ENCODE measurements at regions not wholly inside any gene's neighbourhood (a gene's known extent, or its start where the extent isn't known, plus 50 kb on each side); places are given as distances from the start of the nearest gene placed in this dataset.

DNA sequence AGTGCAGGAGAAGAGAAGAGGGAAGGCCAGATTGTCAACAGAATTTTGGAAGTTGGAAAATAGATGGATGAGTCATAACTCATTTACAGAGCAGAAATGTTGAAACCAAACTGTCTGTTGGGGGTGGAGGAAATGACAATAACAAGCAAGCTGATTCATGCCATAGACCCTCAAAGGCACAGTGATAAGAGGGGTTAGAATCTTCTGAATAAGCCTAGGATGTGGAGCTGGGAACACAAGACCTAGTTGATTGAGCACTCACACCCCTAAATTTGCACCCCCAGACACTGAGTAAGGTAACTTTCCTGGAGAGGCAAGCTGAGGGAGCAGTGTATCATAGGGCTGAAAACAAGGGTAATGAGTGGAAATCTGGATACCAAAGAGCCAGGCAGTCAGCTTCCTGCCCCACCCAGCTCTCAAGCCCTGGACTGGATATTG, 141.4 kb downstream of the SCG2 start:
- H3K4me3 ChIP-seq (ENCODE audit: insufficient read depth, low read length), result no peak overlapping the region
- H3K4me2 ChIP-seq (ENCODE audit: insufficient read depth, low read length), result peak overlapping the region; percentile 45
- no peaks in the 10 kb centered on the region for H3K9me3 ChIP-seq (ENCODE audit: low read depth, low read length)
- no peaks in the 10 kb centered on the region for H3K36me3 ChIP-seq (ENCODE audit: insufficient read depth, low read length)
- H4K20me1 ChIP-seq (ENCODE audit: insufficient read depth, low read length), result no peaks in the 10 kb centered on the region
- TF ChIP-seq CTCF (IDR thresholded peaks at IDR 0.05; ENCODE audit: extremely low read depth, low read depth, low read length), result no peak
- H3K4me1 ChIP-seq (ENCODE audit: insufficient read depth, low read length), result peaks cover 29% of the 10 kb centered on the region
- H2AFZ ChIP-seq (ENCODE audit: low read length), result no peak overlapping the region
- no peaks in the 10 kb centered on the region for H3K79me2 ChIP-seq (ENCODE audit: insufficient read depth, low read length)
- peak overlapping the region; percentile 40 for H3K27ac ChIP-seq (ENCODE audit: low read depth, low read length)
- H3K27me3 ChIP-seq (ENCODE audit: insufficient read depth, low read length), result no peaks in the 10 kb centered on the region
- DNase-seq (ENCODE audit: insufficient read length, low spot score, missing footprints), result no peak

GRCh38 chr2:223464071-223464470, 138.1 kb downstream of the SCG2 start:
- no peak for DNase-seq (ENCODE audit: insufficient read length, low spot score, missing footprints)
- Histone ChIP-seq H3K4me2 (ENCODE audit: insufficient read depth, low read length) (no peak overlapping the region), H4K20me1 (ENCODE audit: insufficient read depth, low read length) (no peaks in the 10 kb centered on the region), H3K27me3 (ENCODE audit: insufficient read depth, low read length) (no peaks in the 10 kb centered on the region), H3K9me3 (ENCODE audit: low read depth, low read length) (no peaks in the 10 kb centered on the region), H3K4me1 (ENCODE audit: insufficient read depth, low read length) (peaks cover 41% of the 10 kb centered on the region), H3K4me3 (ENCODE audit: insufficient read depth, low read length) (no peak overlapping the region), H2AFZ (ENCODE audit: low read length) (no peak overlapping the region), H3K79me2 (ENCODE audit: insufficient read depth, low read length) (no peaks in the 10 kb centered on the region), H3K36me3 (ENCODE audit: insufficient read depth, low read length) (no peaks in the 10 kb centered on the region), H3K27ac (ENCODE audit: low read depth, low read length) (no peak overlapping the region)
- TF ChIP-seq CTCF (IDR thresholded peaks at IDR 0.05; ENCODE audit: extremely low read depth, low read depth, low read length), result no peak

- Histone ChIP-seq H3K4me2 (ENCODE audit: insufficient read depth, low read length) (no peak overlapping the region), H4K20me1 (ENCODE audit: insufficient read depth, low read length) (no peaks in the 10 kb centered on the region), H3K4me3 (ENCODE audit: insufficient read depth, low read length) (no peak overlapping the region), H3K27ac (ENCODE audit: low read depth, low read length) (peak overlapping the region; percentile 54), H2AFZ (ENCODE audit: low read length) (no peak overlapping the region), H3K27me3 (ENCODE audit: insufficient read depth, low read length) (no peaks in the 10 kb centered on the region), H3K79me2 (ENCODE audit: insufficient read depth, low read length) (no peaks in the 10 kb centered on the region), H3K9me3 (ENCODE audit: low read depth, low read length) (no peaks in the 10 kb centered on the region), H3K4me1 (ENCODE audit: insufficient read depth, low read length) (peaks cover 44% of the 10 kb centered on the region), H3K36me3 (ENCODE audit: insufficient read depth, low read length) (no peaks in the 10 kb centered on the region)
- DNase-seq (ENCODE audit: insufficient read length, low spot score, missing footprints), result peak; percentile 76
- no peak for TF ChIP-seq CTCF (IDR thresholded peaks at IDR 0.05; ENCODE audit: extremely low read depth, low read depth, low read length)
Measured at GRCh38 chr2:223465793-223466192, 136.4 kb downstream of the SCG2 start.

- no peak for TF ChIP-seq CTCF (IDR thresholded peaks at IDR 0.05; ENCODE audit: extremely low read depth, low read depth, low read length)
- DNase-seq (ENCODE audit: insufficient read length, low spot score, missing footprints), result no peak
- no peak overlapping the region for H3K4me2 ChIP-seq (ENCODE audit: insufficient read depth, low read length)
- H3K27me3 ChIP-seq (ENCODE audit: insufficient read depth, low read length), result no peaks in the 10 kb centered on the region
- H2AFZ ChIP-seq (ENCODE audit: low read length), result no peak overlapping the region
- H4K20me1 ChIP-seq (ENCODE audit: insufficient read depth, low read length), result no peaks in the 10 kb centered on the region
- H3K79me2 ChIP-seq (ENCODE audit: insufficient read depth, low read length), result no peaks in the 10 kb centered on the region
- no peak overlapping the region for H3K4me3 ChIP-seq (ENCODE audit: insufficient read depth, low read length)
- H3K9me3 ChIP-seq (ENCODE audit: low read depth, low read length), result no peaks in the 10 kb centered on the region
- H3K27ac ChIP-seq (ENCODE audit: low read depth, low read length), result no peak overlapping the region
- no peaks in the 10 kb centered on the region for H3K36me3 ChIP-seq (ENCODE audit: insufficient read depth, low read length)
- peaks cover 36% of the 10 kb centered on the region for H3K4me1 ChIP-seq (ENCODE audit: insufficient read depth, low read length)
Measured at GRCh38 chr2:223467196-223467595, 135.0 kb downstream of the SCG2 start.
